GM12865 (cell line): ENCODE measurements at regions not wholly inside any gene's neighbourhood (a gene's known extent, or its start where the extent isn't known, plus 50 kb on each side); places are given as distances from the start of the nearest gene placed in this dataset.
"Not testable (repeated sequence)": the region's sequence is repeated elsewhere in the genome, so short reads cannot be mapped to it uniquely, and the experiment has no call there.

ENCODE experiments used
- DNase-seq: peaks from one replicate; pipeline ENCODE4 v3.0.0; 2010; ENCODE audit warnings: low read depth
- H3K4me3 ChIP-seq: 2 replicates; pipeline ENCODE4 v1.5.1; 2011; ENCODE audit warnings: mild to moderate bottlenecking, low read depth, low read length, control low read depth
- CTCF ChIP-seq: IDR thresholded peaks from 2 replicates; pipeline ENCODE4 v1.5.1; 2011; ENCODE audit warnings: low read length, control low read depth, low read depth, inconsistent platforms; ENCODE audit not compliant: insufficient read depth; ENCODE audit errors: missing control alignments

GRCh38 chr2:16101196-16101595 is 160.8 kb downstream of the MYCN start:
- no peak for DNase-seq
- TF ChIP-seq CTCF: no peak

GRCh38 chr2:16100006-16100405 is 159.7 kb downstream of the MYCN start:
- no peak overlapping the region for H3K4me3 ChIP-seq
- no peak for DNase-seq
- TF ChIP-seq CTCF: no peak

More at GRCh38 chr2:16101196-16101595, 160.8 kb downstream of the MYCN start:
- no peak overlapping the region for H3K4me3 ChIP-seq

- DNase-seq: no peak
- no peak for TF ChIP-seq CTCF
- no peak overlapping the region for H3K4me3 ChIP-seq
These were observed 159.0 kb downstream of the MYCN start for GRCh38 chr2:16099326-16099725.

GRCh38 chr2:16096962-16097361 is 156.6 kb downstream of the MYCN start:
- no peak for DNase-seq
- no peak for TF ChIP-seq CTCF
- no peak overlapping the region for H3K4me3 ChIP-seq

GRCh38 chr2:16095483-16095882 is 155.1 kb downstream of the MYCN start:
- DNase-seq: not testable (repeated sequence)

GRCh38 chr2:16094811-16095210 is 154.5 kb downstream of the MYCN start:
- no peak for DNase-seq
- no peak overlapping the region for H3K4me3 ChIP-seq
- TF ChIP-seq CTCF: no peak

More at GRCh38 chr2:16095483-16095882, 155.1 kb downstream of the MYCN start:
- not testable (repeated sequence) for H3K4me3 ChIP-seq

GRCh38 chr2:16093639-16094529 is 153.5 kb downstream of the MYCN start:
- no peak for TF ChIP-seq CTCF
- no peak for DNase-seq
- H3K4me3 ChIP-seq: no peak overlapping the region
